ENCODE measurements at regions not wholly inside any gene's neighbourhood (a gene's known extent, or its start where the extent isn't known, plus 50 kb on each side); places are given as distances from the start of the nearest gene placed in this dataset.

- no peak for DNase-seq (ENCODE audit: low spot score)
These were observed 366.1 kb downstream of the CTTN start for GRCh38 chr11:70764356-70764905.

DNA sequence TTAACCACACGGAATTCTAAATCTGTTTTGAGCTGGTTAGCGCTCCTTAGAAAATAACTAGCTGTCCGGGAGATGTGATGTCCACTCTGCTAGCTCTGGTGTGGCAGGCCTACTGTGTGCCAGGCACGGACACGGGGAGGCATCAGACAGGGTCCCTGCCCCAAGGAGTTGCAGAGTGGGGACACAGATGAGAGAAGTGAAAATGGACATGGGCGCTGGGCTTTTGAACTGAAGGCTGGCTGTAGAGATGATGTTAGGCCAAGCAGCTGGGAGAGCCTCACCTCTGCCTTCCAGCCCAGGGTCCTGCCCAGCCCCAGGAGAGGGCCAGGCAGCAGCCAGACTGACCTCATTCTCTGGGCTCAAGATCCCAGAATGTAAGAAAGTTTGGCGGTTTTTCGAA, 368.6 kb downstream of the CTTN start:
- no peak for DNase-seq (ENCODE audit: low spot score)

DNA sequence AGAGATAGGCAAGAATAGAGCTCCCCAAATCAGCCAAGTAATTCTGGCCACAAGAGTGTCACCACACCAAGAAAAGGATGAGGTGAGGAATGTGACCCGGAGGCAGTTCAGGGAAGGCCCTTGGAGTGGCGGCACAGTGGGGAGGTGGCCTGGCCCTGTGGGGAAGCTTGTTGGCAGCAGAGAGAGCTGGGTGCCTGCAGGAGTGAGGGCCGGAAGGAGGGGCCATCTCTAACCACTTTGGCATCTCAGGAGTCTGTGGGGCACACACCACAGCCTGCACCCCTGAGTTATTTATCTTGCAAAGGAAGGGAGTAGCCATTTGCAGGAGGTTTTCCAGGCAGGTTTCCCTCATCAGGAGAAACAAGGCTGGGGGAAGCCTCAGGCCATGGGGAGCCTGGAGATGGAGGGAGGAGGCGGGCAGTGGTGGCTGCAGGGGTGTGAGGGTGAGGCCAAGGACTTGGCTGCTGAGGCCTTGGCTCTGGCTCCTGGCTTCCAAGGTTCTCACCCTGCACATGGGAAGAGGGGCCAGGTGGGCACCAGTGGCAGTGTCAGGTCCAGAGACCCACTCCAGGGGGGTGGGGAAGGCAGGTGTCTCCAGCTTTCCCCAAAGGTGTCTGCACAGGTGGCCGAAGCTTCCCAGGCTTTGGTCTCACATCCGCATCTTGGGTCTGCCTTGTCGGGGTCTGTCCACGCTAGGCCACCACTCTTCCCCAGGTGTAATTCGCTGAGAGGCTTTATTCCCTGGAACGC, 370.2 kb downstream of the CTTN start:
- DNase-seq (ENCODE audit: low spot score) = no peak

DNA sequence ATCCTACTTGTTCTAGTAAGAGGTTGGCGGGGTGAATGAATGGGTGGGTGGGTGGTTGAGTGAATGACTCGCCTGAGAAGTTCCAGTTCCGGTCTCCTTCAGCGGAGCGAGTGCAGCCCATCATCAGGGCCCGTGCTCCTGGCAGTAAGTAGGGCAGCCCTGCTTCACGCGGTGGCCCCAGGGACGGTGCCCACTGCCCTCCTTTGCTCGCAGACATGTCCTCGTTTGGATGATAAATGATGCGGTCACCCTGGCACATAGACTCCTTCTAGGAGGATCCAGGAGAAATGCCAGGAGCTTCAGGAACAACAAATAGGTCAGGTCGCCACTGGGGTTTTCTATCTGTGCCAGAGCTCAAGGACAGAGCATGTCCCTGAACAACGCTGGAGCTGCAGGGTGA, 370.8 kb downstream of the CTTN start:
- DNase-seq (ENCODE audit: low spot score) = no peak

- no peak for DNase-seq (ENCODE audit: low spot score)
These were observed 371.2 kb downstream of the CTTN start for GRCh38 chr11:70769521-70769920.

GRCh38 chr11:70771099-70771885, 373.0 kb downstream of the CTTN start:
- DNase-seq (ENCODE audit: low spot score) = no peak

- no peak for DNase-seq (ENCODE audit: low spot score)
These were observed 374.6 kb downstream of the CTTN start for GRCh38 chr11:70772950-70773349.

DNA sequence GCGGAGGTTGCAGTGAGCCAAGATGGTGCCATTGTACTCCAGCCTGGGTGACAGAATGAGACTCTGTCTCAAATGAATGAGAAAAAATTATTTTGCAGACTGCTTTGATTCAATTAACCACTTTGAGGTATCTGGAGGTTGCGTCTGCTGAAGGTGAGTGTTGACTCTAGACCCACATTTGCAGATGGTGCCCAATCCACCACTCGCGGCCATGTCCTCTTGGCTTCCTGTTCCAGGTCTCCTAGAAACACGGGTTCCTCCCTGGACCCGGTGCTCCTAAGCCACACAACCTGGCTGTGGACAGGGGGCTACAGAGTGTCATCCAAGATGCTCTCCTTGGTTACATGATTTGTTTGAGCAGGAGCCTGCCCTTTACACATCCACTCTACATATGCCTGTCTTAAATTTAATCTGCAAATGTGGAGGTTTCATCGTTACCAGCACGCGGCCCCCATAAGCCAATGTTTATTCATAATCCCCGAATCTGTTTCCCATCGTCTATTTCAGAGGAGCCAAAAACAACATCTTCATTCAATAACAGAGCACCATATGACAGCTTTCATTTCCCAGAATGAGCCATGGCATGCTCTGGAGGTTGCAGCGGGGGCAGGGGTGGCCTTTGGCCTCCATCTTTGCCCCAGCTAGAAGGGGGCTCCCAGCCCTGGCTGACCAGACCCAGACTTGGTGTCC, 377.2 kb downstream of the CTTN start:
- no peak for DNase-seq (ENCODE audit: low spot score)

DNA sequence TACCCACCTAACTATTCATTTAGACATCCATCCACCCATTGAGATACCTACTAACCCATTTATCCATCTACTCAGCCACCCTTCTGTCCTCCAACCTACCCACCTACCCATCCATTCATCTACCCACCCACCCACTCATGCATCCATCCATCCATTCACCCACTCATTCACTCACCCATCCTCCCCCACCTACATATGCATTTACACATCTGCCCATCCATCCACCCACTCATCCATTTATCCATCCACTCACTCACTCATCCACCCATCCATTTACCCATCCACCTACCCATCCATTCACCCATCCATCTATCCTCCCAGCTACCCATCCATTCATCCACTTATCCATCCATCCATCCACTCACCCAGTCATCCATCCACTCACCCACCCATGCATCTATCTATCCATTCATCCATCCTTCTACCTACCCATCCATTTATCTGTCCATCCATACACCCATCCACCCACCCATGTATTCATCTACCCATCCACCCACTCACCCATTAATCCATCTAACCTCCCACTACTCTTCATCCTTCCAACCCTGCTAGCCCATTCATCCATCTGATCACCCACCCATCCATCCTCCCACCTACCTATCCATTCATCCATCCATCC, 378.7 kb downstream of the CTTN start:
- DNase-seq (ENCODE audit: low spot score) = no peak

GRCh38 chr11:70778883-70779282, 380.6 kb downstream of the CTTN start:
- no peak for DNase-seq (ENCODE audit: low spot score)

- DNase-seq (ENCODE audit: low spot score) = no peak
These were observed 381.3 kb downstream of the CTTN start for GRCh38 chr11:70779433-70780245.

DNA sequence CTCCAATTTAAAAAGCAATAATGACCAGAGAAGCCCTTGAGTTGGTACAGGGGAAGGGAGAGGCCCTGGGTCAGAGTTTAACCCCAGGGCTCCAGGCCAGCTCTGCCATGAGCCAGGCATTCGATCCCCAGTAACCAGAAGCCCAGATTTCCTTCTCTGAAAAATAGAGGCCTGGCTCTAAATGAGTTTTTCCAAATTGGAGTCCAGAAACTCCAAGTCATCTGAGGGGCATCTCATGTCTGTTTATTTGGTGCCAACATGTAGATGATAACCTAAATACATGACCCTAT, 381.9 kb downstream of the CTTN start:
- DNase-seq (ENCODE audit: low spot score) = no peak

DNA sequence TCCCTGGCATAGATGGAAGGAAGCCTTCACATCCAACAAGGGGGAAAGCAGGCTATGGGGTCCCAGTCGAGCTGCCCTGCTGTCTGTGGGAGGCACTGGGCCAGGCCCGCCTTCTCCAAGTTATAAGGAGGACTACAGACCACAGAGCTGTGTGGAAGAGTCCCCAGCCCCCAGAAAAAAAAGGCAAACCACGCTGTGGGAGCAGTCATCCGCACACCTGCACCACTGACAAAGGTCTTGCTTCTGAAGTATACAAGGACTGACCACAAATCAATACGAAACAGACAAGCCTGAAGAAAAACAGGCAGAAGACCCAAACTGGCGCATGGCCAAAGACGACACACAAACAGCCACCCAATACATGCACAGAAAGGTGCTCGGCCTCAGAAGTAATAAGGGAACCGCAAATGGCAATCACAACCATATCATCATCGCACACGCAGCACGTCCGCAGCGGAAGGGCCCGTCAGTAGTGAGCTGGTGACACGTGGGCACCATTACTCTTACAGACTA, 384.1 kb downstream of the CTTN start:
- no peak for DNase-seq (ENCODE audit: low spot score)

DNA sequence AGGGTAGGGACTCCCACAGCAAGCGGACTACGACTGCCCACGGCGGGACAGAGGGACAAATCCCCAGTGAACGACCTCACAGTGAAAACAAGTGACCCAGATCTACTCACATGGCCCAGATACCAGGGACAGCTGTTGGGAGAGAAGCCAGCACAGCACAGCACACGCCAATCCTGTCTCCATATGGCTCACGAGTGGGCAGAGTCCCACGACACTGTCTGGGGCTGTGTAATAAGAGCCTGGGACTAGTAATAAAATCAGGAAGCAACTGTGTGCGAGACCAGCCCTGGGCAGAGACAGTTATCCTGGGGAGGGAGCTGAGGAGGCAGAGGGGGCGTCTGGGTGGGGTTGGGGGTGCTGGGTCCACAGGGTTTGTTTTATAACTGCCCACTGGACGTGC, 385.0 kb downstream of the CTTN start:
- DNase-seq (ENCODE audit: low spot score) = no peak

GRCh38 chr11:70783821-70784220, 385.5 kb downstream of the CTTN start:
- DNase-seq (ENCODE audit: low spot score) = no peak

- DNase-seq (ENCODE audit: low spot score) = no peak
These were observed 387.0 kb downstream of the CTTN start for GRCh38 chr11:70785372-70785771.

- no peak for DNase-seq (ENCODE audit: low spot score)
These were observed 387.8 kb downstream of the CTTN start for GRCh38 chr11:70786021-70786665.

DNA sequence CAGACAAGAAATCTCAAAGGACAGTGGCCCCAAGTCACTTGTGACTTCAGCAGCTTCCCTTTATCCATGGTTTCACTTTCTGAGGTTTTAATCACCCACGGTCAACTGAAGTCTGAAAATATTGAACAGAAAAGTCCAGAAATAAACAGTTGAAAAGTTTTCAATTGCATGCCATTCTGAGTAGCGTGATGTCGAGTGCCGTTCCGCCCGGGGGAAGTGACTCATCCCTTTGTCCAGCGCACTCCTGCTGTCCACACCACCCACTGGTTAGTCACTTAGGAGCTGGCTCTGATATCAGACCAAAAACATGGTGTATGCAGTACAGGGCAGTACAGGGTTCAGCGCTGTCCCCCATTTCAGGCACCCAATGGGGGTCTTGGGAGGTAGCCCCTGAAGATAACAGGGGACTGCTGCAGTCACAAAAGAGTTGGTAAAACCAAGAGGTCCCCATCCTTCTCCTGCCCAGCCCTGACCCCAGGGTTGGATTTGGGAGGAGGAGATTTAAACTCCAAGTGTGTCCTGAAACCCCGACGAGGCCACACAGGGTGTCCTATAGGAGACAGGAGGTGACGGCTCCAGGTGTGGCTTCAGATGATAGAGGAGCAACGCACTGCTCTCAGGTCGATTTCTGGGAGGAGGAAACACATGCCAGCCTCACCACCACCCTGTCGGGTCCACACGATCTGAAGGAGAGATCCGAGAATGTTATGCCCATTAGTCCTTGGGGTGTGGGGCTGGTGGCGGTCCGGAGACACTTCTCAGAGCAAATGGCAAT, 390.1 kb downstream of the CTTN start:
- DNase-seq (ENCODE audit: low spot score) = peak; percentile 98

GRCh38 chr11:70790671-70791300, 392.5 kb downstream of the CTTN start:
- DNase-seq (ENCODE audit: low spot score) = no peak

Measured in hepatic stellate cell (primary cell).